SK-N-SH treated with all-trans-retinoic acid at 6 μM for 48 hours (cell line): ENCODE measurements at regions not wholly inside any gene's neighbourhood (a gene's known extent, or its start where the extent isn't known, plus 50 kb on each side); places are given as distances from the start of the nearest gene placed in this dataset.
A peak's percentile ranks its signal among the peaks of the same experiment; 100 is the strongest.

Source experiments
- ARNTL ChIP-seq: fragments of 450-650 bp; formaldehyde crosslinking; IDR thresholded peaks from 2 replicates; pipeline ENCODE4 v1.5.0; 2020; ENCODE audit warnings: low read depth, mild to moderate bottlenecking, moderate library complexity, borderline replicate concordance
- CSDC2 ChIP-seq: fragments of 250-450 bp; sonication (Bioruptor Pico); IDR thresholded peaks from 2 replicates; pipeline ENCODE4 v1.5.0; 2020; ENCODE audit warnings: mild to moderate bottlenecking, moderate library complexity
- TSHZ2 ChIP-seq: fragments of 250-450 bp; sonication (Bioruptor Pico); IDR thresholded peaks from 2 replicates; pipeline ENCODE4 v1.5.0; 2020; ENCODE audit warnings: mild to moderate bottlenecking, moderate library complexity
- ZNF8 ChIP-seq: fragments of 450-650 bp; formaldehyde crosslinking; IDR thresholded peaks from 2 replicates; pipeline ENCODE4 v1.5.0; 2020; ENCODE audit warnings: mild to moderate bottlenecking, moderate library complexity
- TF ChIP-seq, protein P1 (sequence below): fragments of 250-450 bp; sonication (Bioruptor Pico); IDR thresholded peaks from 2 replicates; pipeline ENCODE4 v1.8.0; 2020; ENCODE audit warnings: mild to moderate bottlenecking, moderate library complexity, borderline replicate concordance
- TF ChIP-seq, protein P2 (sequence below): fragments of 250-450 bp; sonication (Bioruptor Pico); IDR thresholded peaks from 2 replicates; pipeline ENCODE4 v1.5.1; 2020; ENCODE audit warnings: low read depth, mild to moderate bottlenecking, moderate library complexity

- TF ChIP-seq, protein P1, sequence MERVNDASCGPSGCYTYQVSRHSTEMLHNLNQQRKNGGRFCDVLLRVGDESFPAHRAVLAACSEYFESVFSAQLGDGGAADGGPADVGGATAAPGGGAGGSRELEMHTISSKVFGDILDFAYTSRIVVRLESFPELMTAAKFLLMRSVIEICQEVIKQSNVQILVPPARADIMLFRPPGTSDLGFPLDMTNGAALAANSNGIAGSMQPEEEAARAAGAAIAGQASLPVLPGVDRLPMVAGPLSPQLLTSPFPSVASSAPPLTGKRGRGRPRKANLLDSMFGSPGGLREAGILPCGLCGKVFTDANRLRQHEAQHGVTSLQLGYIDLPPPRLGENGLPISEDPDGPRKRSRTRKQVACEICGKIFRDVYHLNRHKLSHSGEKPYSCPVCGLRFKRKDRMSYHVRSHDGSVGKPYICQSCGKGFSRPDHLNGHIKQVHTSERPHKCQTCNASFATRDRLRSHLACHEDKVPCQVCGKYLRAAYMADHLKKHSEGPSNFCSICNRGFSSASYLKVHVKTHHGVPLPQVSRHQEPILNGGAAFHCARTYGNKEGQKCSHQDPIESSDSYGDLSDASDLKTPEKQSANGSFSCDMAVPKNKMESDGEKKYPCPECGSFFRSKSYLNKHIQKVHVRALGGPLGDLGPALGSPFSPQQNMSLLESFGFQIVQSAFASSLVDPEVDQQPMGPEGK (CRISPR knock-in tag) = no peak
- no peak for TF ChIP-seq ZNF8 (CRISPR knock-in tag)
- TF ChIP-seq TSHZ2 (CRISPR knock-in tag) = peak; percentile 31; the same call in 1 of the 2 replicates
- TF ChIP-seq, protein P2, sequence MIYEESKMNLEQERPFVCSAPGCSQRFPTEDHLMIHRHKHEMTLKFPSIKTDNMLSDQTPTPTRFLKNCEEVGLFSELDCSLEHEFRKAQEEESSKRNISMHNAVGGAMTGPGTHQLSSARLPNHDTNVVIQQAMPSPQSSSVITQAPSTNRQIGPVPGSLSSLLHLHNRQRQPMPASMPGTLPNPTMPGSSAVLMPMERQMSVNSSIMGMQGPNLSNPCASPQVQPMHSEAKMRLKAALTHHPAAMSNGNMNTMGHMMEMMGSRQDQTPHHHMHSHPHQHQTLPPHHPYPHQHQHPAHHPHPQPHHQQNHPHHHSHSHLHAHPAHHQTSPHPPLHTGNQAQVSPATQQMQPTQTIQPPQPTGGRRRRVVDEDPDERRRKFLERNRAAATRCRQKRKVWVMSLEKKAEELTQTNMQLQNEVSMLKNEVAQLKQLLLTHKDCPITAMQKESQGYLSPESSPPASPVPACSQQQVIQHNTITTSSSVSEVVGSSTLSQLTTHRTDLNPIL (CRISPR knock-in tag) = no peak
- no peak for TF ChIP-seq CSDC2
- TF ChIP-seq ARNTL (CRISPR knock-in tag) = no peak
Observed at GRCh38 chr2:192469612-192470011, 274.9 kb upstream of the TMEFF2 start.
